Putamen (tissue), 1 donor: ENCODE measurements at regions not wholly inside any gene's neighbourhood (a gene's known extent, or its start where the extent isn't known, plus 50 kb on each side); places are given as distances from the start of the nearest gene placed in this dataset.
"Not testable (repeated sequence)": the region's sequence is repeated elsewhere in the genome, so short reads cannot be mapped to it uniquely, and the experiment has no call there.

Source experiments
- DNase-seq: peaks from one replicate; pipeline ENCODE4 v3.0.0-alpha.2; 2016; ENCODE audit warnings: low spot score

DNA sequence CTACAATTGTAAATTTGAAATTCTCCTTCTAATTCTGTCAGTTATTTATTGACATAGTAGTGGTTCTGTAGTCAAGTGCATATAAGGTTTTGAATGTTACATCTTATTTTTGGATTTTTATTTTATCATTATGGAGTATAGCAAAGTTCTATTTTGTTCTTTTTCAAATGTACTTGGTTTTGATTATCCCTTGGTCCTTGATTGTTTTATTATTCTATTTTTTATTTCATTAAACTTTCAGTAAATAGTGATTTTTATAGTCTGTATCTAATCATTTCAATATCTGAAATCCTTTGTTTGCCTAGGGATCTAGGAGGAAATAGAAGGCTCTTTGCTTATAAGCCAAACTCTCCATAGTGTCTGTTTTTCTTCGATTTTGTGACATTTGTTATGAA lies 87.8 kb downstream of the HFE start:
- no peak for DNase-seq

DNA sequence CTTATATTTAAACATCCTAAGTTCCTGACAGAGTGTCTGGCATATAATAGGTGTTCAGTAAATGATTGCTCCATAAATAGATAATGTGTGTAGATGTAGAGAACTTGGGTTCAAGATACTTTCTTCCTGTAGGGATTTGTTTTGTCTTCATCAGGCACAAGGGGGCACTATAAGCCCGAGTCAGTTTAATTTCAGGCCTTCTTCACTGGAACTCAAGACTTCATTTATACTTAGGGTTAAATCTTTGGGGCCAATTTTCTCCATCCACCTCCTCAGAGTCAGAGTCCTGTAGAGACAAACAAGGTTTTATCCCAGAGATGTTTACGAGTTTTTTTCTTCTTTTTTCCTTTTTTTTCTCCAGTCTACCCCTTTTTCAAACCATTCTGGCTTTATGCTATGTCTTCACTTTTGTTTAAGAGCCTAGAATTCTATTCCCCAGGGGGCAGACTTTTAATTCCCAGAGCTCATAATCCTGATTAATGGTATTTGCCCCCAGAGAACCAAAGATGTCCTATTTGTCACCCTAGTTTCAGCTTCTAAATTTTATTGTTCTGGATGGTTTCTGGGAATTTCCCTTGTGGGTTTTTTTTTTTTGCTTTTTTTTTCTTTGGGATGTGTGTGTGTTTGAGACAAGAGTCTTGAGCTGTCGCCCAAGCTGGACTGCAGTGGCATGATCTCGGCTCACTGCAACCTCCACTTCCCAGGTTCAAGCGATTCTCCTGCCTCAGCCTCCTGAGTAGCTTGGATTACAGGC lies 88.4 kb downstream of the HFE start:
- DNase-seq = no peak

DNA sequence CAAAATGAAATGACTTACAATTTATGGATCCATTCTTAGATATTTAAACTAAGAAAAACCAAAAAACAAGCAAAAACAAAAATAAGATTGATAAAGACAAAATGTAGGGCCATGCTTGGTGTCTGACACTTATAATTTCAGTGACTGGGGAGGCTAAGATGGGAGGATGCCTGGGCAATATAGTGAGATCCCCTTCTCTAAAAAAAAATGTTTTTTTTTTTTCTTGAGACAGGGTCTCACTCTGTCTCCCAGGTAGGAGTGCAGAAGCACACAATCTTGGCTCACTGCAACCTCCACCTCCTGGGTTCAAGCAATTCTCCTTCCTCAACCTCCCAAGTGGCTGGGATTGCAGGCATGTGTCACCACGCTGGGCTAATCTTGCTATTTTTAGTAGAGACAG lies 92.4 kb downstream of the HFE start:
- DNase-seq = no peak

DNA sequence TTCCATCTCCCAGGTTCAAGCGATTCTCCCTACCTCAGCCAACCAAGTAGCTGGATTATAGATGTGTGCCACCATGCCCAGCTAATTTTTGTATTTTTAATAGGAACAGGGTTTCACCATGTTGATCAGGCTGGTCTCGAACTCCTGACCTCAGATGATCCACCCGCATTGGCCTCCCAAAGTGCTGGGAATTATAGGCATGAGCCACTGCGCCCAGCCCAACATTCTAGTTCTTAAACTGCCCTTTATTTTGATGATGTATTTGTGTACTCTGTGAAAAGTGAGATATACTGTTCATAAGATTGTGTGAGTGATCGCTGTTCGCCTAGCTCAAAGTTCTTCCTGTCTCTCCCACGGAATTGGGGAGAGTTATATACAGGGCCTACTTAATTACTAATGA lies 93.1 kb downstream of the HFE start:
- DNase-seq = no peak

- DNase-seq = no peak
Observed at GRCh38 chr6:26183237-26183580, 96.0 kb downstream of the HFE start.

DNA sequence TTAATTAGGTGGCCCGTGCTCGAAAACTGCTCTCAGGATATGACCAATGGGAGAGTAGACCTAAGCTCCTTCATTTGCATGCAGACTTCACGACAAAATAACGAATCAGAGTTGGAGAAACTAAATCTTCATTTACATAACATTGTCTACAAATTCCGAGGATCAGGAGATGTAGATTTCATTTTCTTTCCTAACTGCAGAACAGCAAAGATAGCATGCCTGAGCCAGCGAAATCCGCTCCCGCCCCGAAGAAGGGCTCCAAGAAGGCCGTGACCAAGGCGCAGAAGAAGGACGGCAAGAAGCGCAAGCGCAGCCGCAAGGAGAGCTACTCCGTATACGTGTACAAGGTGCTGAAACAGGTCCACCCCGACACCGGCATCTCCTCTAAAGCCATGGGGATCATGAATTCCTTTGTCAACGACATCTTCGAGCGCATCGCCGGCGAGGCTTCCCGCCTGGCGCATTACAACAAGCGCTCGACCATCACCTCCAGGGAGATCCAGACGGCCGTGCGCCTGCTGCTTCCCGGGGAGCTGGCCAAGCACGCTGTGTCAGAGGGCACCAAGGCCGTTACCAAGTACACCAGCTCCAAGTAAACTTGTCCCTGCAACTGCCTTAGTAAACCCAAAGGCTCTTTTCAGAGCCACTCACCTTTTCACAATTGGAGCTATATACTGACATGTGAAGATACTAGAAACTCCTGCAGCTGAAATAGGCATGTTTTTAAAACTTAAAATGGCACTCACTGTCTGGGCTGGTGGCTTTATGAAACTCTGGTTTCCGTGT lies 96.5 kb downstream of the HFE start:
- peak; percentile 91 for DNase-seq

- no peak for DNase-seq
Observed at GRCh38 chr6:26184367-26184891, 97.2 kb downstream of the HFE start.

GRCh38 chr6:26185004-26185403 lies 97.8 kb downstream of the HFE start:
- DNase-seq = no peak

GRCh38 chr6:26185802-26186201 lies 98.6 kb downstream of the HFE start:
- no peak for DNase-seq

GRCh38 chr6:26186652-26187051 lies 99.4 kb downstream of the HFE start:
- DNase-seq = no peak

GRCh38 chr6:26187292-26187691 lies 100.1 kb downstream of the HFE start:
- no peak for DNase-seq

- no peak for DNase-seq
Observed at GRCh38 chr6:26187981-26188635, 100.9 kb downstream of the HFE start.

- not testable (repeated sequence) for DNase-seq
Observed at GRCh38 chr6:26191512-26191911, 104.3 kb downstream of the HFE start.

DNA sequence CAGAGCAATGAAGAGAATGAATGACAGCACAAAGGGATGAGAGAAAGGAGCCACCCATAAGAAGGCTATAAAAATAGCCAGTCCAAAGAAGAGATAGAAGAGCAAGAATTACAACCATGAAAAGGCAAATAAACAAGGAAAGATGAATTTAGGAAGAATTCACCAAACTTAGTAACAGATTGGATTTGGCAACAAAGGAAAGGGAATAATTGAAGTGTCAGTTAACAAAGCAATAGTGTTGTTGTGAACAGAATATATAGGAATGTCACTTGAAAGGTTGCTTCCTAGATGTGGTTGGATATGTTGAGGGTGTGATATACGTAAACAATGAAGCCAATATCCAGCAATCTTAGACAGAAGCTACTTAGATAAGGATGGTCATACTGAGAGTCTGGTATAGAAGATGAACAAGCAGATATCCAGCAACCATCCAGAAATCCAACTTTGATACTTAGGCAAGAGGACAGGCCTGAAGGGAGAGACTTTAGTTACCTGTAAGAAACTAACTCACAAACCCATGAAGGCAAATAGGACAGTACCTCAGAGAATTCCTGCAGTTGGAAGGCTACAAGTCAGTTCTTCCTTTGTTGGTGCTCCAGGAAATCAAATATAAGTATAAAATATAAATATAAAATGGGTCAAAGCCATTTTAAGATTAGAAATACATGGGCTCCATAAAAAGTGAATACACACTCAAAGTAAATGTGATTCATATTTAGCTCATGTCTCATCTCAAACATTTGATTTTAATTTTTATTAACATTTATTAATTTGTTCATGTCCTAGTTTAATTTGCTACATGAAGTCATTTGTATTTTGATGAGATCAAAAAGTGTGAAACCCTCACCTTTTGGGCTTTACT lies 106.5 kb downstream of the HFE start:
- no peak for DNase-seq

DNA sequence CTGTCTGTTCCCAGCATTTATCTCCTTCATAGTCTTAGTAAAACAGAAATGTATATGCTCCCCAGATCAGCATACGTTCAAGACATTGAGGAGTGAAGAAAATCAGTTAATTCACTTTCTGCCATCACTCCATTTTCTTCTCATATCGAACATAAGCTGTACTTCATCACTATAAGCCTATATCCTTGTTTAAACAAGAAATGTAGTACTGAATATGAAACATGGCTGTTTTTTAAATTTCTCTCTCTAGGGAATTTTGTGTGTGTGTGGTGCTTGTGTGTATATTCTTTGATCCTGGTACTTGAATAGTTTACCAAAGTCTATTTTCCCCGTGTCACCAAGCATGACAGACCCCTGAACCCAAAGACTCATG lies 107.1 kb downstream of the HFE start:
- DNase-seq = no peak

DNA sequence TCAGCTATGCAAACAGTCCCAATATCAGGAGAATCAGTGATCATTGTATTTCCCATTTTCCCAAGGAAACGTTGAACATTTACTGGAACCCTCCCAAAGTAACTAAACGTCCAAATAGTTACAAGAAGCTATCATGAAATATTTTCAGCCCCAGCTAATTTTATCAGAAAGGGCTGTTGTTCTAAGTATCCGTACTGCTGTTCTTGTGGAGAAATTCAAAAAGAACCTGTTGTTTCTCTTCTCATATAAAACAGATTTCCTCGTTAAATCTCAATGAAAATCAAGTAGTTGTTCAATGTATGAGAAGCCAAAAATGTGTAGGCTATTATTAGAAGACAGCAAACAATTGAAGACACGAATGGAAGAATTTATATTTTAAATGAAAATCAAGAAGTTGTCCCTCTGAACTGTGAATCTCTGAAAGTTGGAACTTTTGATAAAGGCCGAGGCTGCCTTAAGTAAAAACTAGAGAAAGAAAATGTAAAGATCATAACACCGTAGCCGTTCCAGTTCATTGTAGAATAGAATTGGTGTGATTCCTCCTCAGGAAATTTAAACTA lies 107.7 kb downstream of the HFE start:
- no peak for DNase-seq

GRCh38 chr6:26195376-26195923 lies 108.2 kb downstream of the HFE start:
- DNase-seq = peak; percentile 91

- DNase-seq = no peak
Observed at GRCh38 chr6:26195924-26196845, 109.0 kb downstream of the HFE start.

DNA sequence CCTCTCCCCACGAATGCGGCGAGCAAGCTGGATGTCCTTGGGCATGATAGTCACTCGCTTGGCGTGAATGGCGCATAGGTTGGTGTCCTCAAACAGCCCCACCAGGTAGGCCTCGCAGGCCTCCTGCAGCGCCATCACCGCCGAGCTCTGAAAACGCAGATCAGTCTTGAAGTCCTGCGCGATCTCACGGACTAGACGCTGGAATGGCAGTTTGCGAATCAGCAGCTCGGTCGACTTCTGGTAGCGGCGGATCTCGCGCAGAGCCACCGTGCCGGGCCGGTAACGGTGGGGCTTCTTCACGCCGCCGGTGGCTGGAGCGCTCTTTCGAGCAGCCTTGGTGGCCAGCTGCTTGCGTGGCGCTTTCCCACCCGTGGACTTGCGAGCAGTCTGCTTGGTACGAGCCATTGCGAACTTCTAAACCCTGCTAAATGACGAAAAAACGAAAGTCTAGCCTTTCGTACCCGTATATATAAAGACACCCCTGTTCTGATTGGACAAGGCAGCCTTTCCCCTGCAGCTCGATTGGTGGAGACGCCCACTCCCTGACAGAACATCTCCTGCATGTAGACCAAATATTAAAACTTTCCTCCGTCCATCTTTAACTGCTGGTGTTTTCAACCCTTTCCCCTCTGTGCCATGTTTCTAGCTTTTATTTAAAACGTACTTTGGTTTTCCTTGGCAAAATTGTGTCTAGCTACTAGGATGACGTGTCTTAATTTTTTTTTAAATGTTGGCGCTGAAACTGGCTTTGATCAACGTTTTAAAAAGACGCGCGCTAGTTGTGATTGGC lies 109.8 kb downstream of the HFE start:
- DNase-seq = peak; percentile 85

- no peak for DNase-seq
Observed at GRCh38 chr6:26197636-26197932, 110.4 kb downstream of the HFE start.
